K562 (cell line): ENCODE measurements at regions not wholly inside any gene's neighbourhood (a gene's known extent, or its start where the extent isn't known, plus 50 kb on each side); places are given as distances from the start of the nearest gene placed in this dataset.

Experiments used
- ARID1B ChIP-seq: fragments of 450-650 bp; IDR thresholded peaks from 2 replicates; pipeline ENCODE4 v1.6.1; 2016; ENCODE audit warnings: antibody characterized with exemption, mild to moderate bottlenecking, inconsistent platforms
- ATF4 ChIP-seq: fragments of 450-650 bp; formaldehyde crosslinking; IDR thresholded peaks from 2 replicates; pipeline ENCODE4 v1.4.0; 2022; ENCODE audit warnings: mild to moderate bottlenecking, moderate library complexity
- KDM4B ChIP-seq, 2 experiments: fragments of 450-650 bp in 1 of 2; sonication (generic) in 1 of 2; IDR thresholded peaks; 2 replicates each; pipeline ENCODE4 v1.6.1; 2016 to 2017; ENCODE audit warnings: borderline replicate concordance in 2 of 2, antibody characterized with exemption in 1 of 2, low read depth in 1 of 2, mild to moderate bottlenecking in 1 of 2
- TAF1 ChIP-seq: IDR thresholded peaks from 2 replicates; pipeline ENCODE4 v1.6.1; 2011; ENCODE audit warnings: mild to moderate bottlenecking, low read length, moderate library complexity; ENCODE audit not compliant: insufficient read depth, control insufficient read depth, severe bottlenecking; ENCODE audit errors: extremely low read depth
- ZNF280A ChIP-seq: fragments of 450-650 bp; IDR thresholded peaks from 2 replicates; pipeline ENCODE4 v1.6.1; 2018; ENCODE audit warnings: mild to moderate bottlenecking, low read depth; ENCODE audit not compliant: partially characterized antibody
- TF ChIP-seq, protein P1 (sequence below): fragments of 450-650 bp; IDR thresholded peaks from 2 replicates; pipeline ENCODE4 v1.6.1; 2016; ENCODE audit warnings: low read depth
- TF ChIP-seq, protein P2 (sequence below): fragments of 250-450 bp; sonication (Bioruptor Pico); IDR thresholded peaks from 2 replicates; pipeline ENCODE4 v1.5.1; 2021; ENCODE audit warnings: mild to moderate bottlenecking
- TF ChIP-seq, protein P3 (sequence below): fragments of 450-650 bp; conservative IDR thresholded peaks from 2 replicates; pipeline ENCODE4 v1.6.1; 2016; ENCODE audit warnings: missing genetic modification characterization, low read depth, mild to moderate bottlenecking, control low read depth, missing compliant biosample characterization

DNA sequence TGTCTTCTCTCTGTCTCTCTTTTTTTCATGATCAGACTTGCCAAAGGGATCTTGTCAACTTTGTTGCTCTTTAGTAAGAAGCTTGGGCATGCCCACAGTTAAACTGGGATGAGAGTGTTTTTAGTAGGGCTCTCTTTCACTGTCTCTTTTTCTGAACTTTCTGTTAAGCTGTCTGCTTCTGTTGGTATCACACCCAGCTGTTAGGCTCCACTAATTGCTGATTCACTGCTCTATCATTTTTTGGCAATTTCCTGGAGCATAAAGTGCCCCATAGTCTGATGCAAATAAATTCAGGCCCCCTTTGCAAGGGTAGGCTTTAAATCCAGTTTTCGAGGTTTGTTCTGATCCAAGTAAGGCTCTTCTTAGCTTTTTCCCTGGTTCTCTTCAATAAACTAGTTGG is 360.4 kb upstream of the ADAMTS9 start (continued):
- TF ChIP-seq ZNF280A (no peak), KDM4B (IDR thresholded peaks at IDR 0.05; ENCODE audit: borderline replicate concordance in 2 of 2, low read depth in 1 of 2) (no peak), ATF4 (no peak), TAF1 (no peak), ARID1B (peak; percentile 44)
- TF ChIP-seq, protein P1, sequence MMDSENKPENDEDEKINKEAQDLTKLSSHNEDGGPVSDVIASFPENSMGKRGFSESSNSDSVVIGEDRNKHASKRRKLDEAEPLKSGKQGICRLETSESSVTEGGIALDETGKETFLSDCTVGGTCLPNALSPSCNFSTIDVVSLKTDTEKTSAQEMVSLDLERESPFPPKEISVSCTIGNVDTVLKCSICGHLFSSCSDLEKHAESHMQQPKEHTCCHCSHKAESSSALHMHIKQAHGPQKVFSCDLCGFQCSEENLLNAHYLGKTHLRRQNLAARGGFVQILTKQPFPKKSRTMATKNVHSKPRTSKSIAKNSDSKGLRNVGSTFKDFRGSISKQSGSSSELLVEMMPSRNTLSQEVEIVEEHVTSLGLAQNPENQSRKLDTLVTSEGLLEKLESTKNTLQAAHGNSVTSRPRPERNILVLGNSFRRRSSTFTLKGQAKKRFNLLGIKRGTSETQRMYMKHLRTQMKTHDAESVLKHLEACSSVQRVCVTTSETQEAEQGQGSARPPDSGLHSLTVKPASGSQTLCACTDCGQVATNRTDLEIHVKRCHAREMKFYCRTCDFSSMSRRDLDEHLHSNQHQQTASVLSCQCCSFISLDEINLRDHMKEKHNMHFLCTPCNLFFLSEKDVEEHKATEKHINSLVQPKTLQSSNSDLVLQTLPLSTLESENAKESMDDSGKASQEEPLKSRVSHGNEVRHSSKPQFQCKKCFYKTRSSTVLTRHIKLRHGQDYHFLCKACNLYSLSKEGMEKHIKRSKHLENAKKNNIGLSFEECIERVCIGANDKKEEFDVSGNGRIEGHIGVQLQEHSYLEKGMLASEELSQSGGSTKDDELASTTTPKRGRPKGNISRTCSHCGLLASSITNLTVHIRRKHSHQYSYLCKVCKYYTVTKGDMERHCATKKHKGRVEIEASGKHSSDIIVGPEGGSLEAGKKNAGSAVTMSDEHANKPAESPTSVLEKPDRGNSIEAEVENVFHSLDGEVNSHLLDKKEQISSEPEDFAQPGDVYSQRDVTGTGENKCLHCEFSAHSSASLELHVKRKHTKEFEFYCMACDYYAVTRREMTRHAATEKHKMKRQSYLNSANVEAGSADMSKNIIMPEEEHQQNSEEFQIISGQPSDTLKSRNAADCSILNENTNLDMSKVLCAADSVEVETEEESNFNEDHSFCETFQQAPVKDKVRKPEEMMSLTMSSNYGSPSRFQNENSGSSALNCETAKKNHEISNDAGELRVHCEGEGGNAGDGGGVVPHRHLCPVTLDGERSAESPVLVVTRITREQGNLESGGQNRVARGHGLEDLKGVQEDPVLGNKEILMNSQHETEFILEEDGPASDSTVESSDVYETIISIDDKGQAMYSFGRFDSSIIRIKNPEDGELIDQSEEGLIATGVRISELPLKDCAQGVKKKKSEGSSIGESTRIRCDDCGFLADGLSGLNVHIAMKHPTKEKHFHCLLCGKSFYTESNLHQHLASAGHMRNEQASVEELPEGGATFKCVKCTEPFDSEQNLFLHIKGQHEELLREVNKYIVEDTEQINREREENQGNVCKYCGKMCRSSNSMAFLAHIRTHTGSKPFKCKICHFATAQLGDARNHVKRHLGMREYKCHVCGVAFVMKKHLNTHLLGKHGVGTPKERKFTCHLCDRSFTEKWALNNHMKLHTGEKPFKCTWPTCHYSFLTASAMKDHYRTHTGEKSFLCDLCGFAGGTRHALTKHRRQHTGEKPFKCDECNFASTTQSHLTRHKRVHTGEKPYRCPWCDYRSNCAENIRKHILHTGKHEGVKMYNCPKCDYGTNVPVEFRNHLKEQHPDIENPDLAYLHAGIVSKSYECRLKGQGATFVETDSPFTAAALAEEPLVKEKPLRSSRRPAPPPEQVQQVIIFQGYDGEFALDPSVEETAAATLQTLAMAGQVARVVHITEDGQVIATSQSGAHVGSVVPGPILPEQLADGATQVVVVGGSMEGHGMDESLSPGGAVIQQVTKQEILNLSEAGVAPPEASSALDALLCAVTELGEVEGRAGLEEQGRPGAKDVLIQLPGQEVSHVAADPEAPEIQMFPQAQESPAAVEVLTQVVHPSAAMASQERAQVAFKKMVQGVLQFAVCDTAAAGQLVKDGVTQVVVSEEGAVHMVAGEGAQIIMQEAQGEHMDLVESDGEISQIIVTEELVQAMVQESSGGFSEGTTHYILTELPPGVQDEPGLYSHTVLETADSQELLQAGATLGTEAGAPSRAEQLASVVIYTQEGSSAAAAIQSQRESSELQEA, result no peak
- TF ChIP-seq, protein P2, sequence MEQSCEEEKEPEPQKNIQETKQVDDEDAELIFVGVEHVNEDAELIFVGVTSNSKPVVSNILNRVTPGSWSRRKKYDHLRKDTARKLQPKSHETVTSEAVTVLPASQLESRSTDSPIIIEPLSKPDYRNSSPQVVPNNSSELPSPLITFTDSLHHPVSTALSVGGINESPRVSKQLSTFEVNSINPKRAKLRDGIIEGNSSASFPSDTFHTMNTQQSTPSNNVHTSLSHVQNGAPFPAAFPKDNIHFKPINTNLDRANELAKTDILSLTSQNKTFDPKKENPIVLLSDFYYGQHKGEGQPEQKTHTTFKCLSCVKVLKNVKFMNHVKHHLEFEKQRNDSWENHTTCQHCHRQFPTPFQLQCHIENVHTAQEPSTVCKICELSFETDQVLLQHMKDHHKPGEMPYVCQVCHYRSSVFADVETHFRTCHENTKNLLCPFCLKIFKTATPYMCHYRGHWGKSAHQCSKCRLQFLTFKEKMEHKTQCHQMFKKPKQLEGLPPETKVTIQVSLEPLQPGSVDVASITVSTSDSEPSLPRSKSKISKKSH, result no peak
- TF ChIP-seq, protein P3, sequence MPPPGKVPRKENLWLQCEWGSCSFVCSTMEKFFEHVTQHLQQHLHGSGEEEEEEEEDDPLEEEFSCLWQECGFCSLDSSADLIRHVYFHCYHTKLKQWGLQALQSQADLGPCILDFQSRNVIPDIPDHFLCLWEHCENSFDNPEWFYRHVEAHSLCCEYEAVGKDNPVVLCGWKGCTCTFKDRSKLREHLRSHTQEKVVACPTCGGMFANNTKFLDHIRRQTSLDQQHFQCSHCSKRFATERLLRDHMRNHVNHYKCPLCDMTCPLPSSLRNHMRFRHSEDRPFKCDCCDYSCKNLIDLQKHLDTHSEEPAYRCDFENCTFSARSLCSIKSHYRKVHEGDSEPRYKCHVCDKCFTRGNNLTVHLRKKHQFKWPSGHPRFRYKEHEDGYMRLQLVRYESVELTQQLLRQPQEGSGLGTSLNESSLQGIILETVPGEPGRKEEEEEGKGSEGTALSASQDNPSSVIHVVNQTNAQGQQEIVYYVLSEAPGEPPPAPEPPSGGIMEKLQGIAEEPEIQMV (tag), result no peak
